Activated CD8-positive, alpha-beta T cell treated with anti-CD3 and anti-CD28 coated beads for 36 hours (primary cell): ENCODE measurements at regions not wholly inside any gene's neighbourhood (a gene's known extent, or its start where the extent isn't known, plus 50 kb on each side); places are given as distances from the start of the nearest gene placed in this dataset.
A peak's percentile ranks its signal among the peaks of the same experiment; 100 is the strongest.

Source experiments
- ATAC-seq: fragments of 200-7000 bp; cut with Tn5 transposase; one replicate; pipeline ENCODE4 v1.10.0; 2021; ENCODE audit warnings: mild to moderate bottlenecking, moderate library complexity
- CTCF ChIA-PET: fragments of 350-600 bp; sonication (Branson Sonifier 250); formaldehyde crosslinking; loops from one replicate; lab custom pipeline; 2021; ENCODE audit warnings: antibody characterized with exemption; lab: Charles Lee
- POLR2A ChIA-PET: fragments of 350-600 bp; sonication (Branson Sonifier 250); formaldehyde crosslinking; loops from one replicate; lab custom pipeline; 2021; ENCODE audit warnings: antibody characterized with exemption; lab: Charles Lee
- DNase-seq: peaks from one replicate; pipeline ENCODE4 v3.0.0-alpha.2; 2020
- H3K27ac Mint-ChIP-seq: one replicate; pipeline ENCODE4 v1.8.0; 2021; ENCODE audit warnings: mild to moderate bottlenecking, mixed read lengths
- H3K27me3 Mint-ChIP-seq: one replicate; pipeline ENCODE4 v1.8.0; 2021; ENCODE audit warnings: mixed read lengths
- H3K36me3 Mint-ChIP-seq: one replicate; pipeline ENCODE4 v1.8.0; 2021; ENCODE audit warnings: low read depth, mixed read lengths
- H3K4me1 Mint-ChIP-seq: one replicate; pipeline ENCODE4 v1.8.0; 2021; ENCODE audit warnings: low read depth, mixed read lengths
- H3K4me3 Mint-ChIP-seq: one replicate; pipeline ENCODE4 v1.8.0; 2021; ENCODE audit warnings: mild to moderate bottlenecking, moderate library complexity, mixed read lengths
- H3K9me3 Mint-ChIP-seq: one replicate; pipeline ENCODE4 v1.8.0; 2021; ENCODE audit warnings: mixed read lengths
- intact Hi-C: fragments of 100-400 bp; cut with micrococcal nuclease; formaldehyde crosslinking; loops from one replicate; pipeline ENCODE4 v1.10.0; 2022
- TF ChIP-seq, protein P1 (sequence below): fragments of 200-600 bp; IDR thresholded peaks from one replicate; pipeline ENCODE4 v1.8.0; 2022; ENCODE audit warnings: antibody characterized with exemption, mild to moderate bottlenecking

DNA sequence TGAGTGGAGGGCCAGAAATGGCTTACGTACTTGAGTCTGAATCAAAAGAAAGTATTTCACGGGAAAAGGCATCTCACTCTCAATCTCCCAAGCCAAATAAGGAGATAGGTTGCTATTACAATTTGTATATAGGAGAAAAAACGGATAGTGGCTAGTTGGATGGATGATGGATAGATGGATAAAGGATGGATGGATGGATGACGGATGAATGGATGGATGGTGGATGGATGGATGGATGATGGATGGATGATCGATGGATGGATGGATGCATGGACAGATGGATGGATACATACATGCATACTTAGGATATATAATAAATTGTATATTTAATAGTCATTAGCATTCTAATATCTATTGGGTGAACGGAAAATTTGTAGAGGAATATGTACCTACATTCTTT is 82.2 kb upstream of the NRP1 start:
- Mint-ChIP-seq H3K9me3 (no peaks in the 10 kb centered on the region), H3K4me3 (no peak overlapping the region), H3K4me1 (no peaks in the 10 kb centered on the region), H3K27me3 (peaks cover 21% of the 10 kb centered on the region), H3K36me3 (no peaks in the 10 kb centered on the region), H3K27ac (no peak overlapping the region)
- TF ChIP-seq, protein P1, sequence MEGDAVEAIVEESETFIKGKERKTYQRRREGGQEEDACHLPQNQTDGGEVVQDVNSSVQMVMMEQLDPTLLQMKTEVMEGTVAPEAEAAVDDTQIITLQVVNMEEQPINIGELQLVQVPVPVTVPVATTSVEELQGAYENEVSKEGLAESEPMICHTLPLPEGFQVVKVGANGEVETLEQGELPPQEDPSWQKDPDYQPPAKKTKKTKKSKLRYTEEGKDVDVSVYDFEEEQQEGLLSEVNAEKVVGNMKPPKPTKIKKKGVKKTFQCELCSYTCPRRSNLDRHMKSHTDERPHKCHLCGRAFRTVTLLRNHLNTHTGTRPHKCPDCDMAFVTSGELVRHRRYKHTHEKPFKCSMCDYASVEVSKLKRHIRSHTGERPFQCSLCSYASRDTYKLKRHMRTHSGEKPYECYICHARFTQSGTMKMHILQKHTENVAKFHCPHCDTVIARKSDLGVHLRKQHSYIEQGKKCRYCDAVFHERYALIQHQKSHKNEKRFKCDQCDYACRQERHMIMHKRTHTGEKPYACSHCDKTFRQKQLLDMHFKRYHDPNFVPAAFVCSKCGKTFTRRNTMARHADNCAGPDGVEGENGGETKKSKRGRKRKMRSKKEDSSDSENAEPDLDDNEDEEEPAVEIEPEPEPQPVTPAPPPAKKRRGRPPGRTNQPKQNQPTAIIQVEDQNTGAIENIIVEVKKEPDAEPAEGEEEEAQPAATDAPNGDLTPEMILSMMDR: no peak
- intact Hi-C loops: no loop called here
- ChIA-PET POLR2A (no interaction called here), CTCF (no interaction called here)
- DNase-seq (no peak), ATAC-seq (no peak)

DNA sequence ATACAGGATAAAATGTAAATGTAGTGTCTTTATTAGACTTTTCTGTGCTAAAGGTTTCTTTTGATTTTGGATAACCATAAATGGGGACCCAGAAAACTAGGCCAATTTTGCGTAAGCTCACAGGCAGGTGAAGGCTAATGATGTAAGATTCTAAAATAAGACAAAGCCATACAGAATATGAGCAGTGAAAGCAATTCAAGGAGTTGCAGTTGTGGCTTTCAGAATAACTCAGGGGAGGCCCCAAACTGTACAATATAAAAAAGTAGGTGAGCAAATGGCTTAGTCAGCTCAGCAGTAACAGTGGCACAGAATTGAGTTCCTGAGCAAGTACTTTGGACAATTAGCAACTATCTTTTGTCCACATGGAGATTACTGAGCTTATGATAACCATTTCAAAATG is 81.7 kb upstream of the NRP1 start:
- ChIA-PET POLR2A (interaction anchor here (0.8 kb wide), 1 partner anchor 68 kb away, joined by 3 read pairs; no protein-coding TSS in a partner anchor), CTCF (no interaction called here)
- TF ChIP-seq, protein P1: no peak
- ATAC-seq (peak; percentile 64), DNase-seq (no peak)
- Mint-ChIP-seq H3K9me3 (no peaks in the 10 kb centered on the region), H3K27ac (no peak overlapping the region), H3K4me1 (no peaks in the 10 kb centered on the region), H3K27me3 (peaks cover 24% of the 10 kb centered on the region), H3K4me3 (no peak overlapping the region), H3K36me3 (no peaks in the 10 kb centered on the region)
- intact Hi-C loops: no loop called here

DNA sequence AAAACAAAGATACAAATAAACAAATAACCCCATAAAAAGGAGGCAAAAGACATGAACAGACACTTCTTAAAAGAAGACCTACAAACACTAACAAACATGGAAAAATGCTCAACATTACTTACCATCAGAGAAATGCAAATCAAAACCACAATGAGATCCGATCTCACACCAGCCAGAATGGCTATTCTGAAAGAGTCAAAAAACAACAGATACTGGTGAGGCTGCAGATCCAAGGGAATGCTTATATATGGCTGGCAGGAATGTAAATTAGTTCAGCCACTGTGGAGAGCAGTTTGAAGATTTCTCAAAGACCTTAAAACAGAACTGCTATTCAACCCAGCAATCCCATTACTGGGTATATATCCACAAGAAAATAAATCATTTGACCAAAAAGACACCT is 80.4 kb upstream of the NRP1 start:
- no peaks in the 10 kb centered on the region for H3K4me1 Mint-ChIP-seq
- no peaks in the 10 kb centered on the region for H3K9me3 Mint-ChIP-seq
- intact Hi-C loops: no loop called here
- no peaks in the 10 kb centered on the region for H3K36me3 Mint-ChIP-seq
- ChIA-PET POLR2A (no interaction called here), CTCF (no interaction called here)
- H3K27ac Mint-ChIP-seq: no peak overlapping the region
- H3K27me3 Mint-ChIP-seq: peaks cover 25% of the 10 kb centered on the region
- no peak overlapping the region for H3K4me3 Mint-ChIP-seq
- TF ChIP-seq, protein P1: no peak
- DNase-seq (no peak), ATAC-seq (no peak)

DNA sequence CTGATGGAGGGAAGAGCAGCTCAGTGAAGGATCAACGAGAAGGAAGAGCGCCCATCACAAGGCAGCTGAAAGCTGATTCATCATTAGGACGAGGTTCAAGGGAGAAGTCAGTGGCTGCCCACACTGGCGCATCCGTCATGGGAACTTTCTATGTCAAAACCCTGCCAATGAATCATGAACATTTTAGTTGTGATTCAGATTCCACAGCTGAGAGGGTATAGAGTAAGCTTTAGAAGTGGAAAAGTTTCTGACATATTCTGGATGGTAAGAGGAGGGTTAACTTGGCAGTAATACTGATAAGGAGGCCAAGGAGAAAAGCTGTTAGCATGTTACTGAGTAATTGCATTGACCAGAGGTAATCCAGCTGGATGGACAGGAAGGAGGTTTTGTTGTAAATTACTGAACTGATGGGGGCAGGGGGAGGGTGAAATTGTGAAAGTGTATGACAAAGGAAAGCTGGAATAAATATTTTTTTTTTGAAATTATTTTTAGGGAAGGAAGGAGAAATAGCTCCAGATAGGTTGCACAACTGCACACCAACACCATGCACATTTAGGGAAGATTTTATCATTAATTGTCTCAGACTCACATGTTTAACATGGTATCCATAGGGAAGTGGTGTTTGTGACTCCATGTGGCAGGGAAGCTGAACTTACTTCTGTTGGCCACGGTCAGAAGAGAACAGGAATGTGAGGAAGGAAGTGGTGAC is 78.3 kb upstream of the NRP1 start:
- H3K4me3 Mint-ChIP-seq: no peak overlapping the region
- POLR2A ChIA-PET: no interaction called here
- no peaks in the 10 kb centered on the region for H3K4me1 Mint-ChIP-seq
- H3K36me3 Mint-ChIP-seq: no peaks in the 10 kb centered on the region
- no peak for DNase-seq
- peaks cover 23% of the 10 kb centered on the region for H3K27me3 Mint-ChIP-seq
- H3K9me3 Mint-ChIP-seq: no peaks in the 10 kb centered on the region
- ATAC-seq: no peak
- TF ChIP-seq, protein P1: no peak
- H3K27ac Mint-ChIP-seq: no peak overlapping the region
- CTCF ChIA-PET: no interaction called here
- intact Hi-C loops: no loop called here

DNA sequence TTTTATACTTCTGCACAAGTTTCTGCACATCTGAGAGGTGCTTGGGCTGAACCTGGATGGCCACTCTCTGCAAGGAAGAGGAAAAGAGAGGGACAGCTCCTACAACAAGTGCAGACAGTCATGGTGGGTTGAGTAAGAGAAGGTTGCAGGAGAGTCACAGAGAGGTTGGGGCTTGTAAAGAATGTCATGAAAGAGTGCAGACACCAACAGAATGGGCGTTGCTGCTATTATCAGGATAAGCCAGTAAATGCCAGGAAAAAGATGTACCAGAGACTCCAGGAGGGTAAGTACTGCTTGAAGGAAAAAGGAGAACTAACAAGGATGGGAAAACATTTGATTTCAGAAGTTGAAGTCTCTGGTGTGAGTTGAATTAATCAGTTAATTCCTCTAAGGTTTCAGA is 77.8 kb upstream of the NRP1 start:
- no peaks in the 10 kb centered on the region for H3K36me3 Mint-ChIP-seq
- intact Hi-C loops: no loop called here
- no peaks in the 10 kb centered on the region for H3K9me3 Mint-ChIP-seq
- no peak overlapping the region for H3K4me3 Mint-ChIP-seq
- ATAC-seq (no peak), DNase-seq (no peak)
- H3K4me1 Mint-ChIP-seq: no peaks in the 10 kb centered on the region
- TF ChIP-seq, protein P1: no peak
- ChIA-PET CTCF (no interaction called here), POLR2A (no interaction called here)
- no peak overlapping the region for H3K27ac Mint-ChIP-seq
- peaks cover 27% of the 10 kb centered on the region for H3K27me3 Mint-ChIP-seq
